Eye (tissue), 1 donor: ENCODE measurements at regions not wholly inside any gene's neighbourhood (a gene's known extent, or its start where the extent isn't known, plus 50 kb on each side); places are given as distances from the start of the nearest gene placed in this dataset.

Experiments used
- DNase-seq: peaks from one replicate; pipeline ENCODE4 v3.0.0-alpha.2; 2015

DNA sequence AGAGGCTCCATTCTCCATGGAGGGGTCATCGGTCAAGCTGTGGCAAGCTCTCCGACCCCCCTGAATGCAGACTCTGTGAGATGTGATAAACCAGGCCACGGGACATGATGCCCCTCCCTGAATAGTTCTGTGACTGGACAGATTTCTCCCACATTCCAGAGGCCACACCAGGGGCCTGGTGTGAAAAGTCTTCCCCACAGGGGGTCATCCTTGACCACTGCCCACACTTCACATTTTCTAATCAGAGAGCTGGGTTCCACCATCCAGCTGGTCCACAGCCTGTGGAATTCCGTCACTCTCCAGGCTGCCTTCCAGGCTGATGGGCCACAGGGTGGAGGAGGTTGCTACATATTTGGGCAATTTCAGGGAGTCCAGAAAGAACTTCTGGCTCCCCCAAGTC, 51.3 kb upstream of the CYRIA start:
- no peak for DNase-seq

DNA sequence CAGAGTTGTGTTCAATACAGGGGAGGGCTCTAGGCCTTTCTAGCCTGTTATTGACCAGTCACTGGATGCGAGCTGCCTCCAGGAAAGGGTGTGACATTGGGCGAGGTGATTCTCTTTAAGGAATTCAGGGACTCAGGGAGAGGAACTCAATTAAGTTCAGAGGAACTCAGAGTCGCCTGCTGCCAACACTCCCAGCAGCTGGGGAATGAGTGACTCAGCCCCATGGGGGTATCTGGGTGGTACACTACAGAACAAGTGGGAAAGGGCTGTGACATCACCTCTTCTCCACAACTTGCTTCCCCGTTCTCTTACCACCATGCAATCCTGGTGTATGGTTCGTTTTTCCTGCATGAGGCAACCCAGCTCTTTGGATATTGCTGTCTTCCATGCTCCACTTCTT, 50.4 kb upstream of the CYRIA start:
- DNase-seq = no peak
